Activated CD8-positive, alpha-beta T cell treated with anti-CD3 and anti-CD28 coated beads, Interleukin-2, amount 10 ng/mL, durations not matched to agents 7 days and 5 days (primary cell): ENCODE measurements at regions not wholly inside any gene's neighbourhood (a gene's known extent, or its start where the extent isn't known, plus 50 kb on each side); places are given as distances from the start of the nearest gene placed in this dataset.

Experiments used
- ATAC-seq: fragments of 150-1000 bp; cut with Tn5 transposase; one replicate; pipeline ENCODE4 v1.10.0; 2021; ENCODE audit warnings: moderate library complexity
- CTCF ChIA-PET: fragments of 350-600 bp; sonication (Branson Sonifier 250); formaldehyde crosslinking; loops from one replicate; lab custom pipeline; 2021; ENCODE audit warnings: antibody characterized with exemption; lab: Charles Lee
- POLR2A ChIA-PET: fragments of 350-600 bp; sonication (Branson Sonifier 250); formaldehyde crosslinking; loops from one replicate; lab custom pipeline; 2021; ENCODE audit warnings: antibody characterized with exemption; lab: Charles Lee
- DNase-seq: peaks from one replicate; pipeline ENCODE4 v3.0.0-alpha.2; 2020
- H3K27ac Mint-ChIP-seq: one replicate; pipeline ENCODE4 v1.8.0; 2021; ENCODE audit warnings: mild to moderate bottlenecking, mixed read lengths
- H3K27me3 Mint-ChIP-seq: one replicate; pipeline ENCODE4 v1.8.0; 2021; ENCODE audit warnings: low read depth, mixed read lengths
- H3K36me3 Mint-ChIP-seq: one replicate; pipeline ENCODE4 v1.8.0; 2021; ENCODE audit warnings: low read depth, mixed read lengths
- H3K4me1 Mint-ChIP-seq: one replicate; pipeline ENCODE4 v1.8.0; 2021; ENCODE audit warnings: low read depth, mixed read lengths
- H3K4me3 Mint-ChIP-seq: one replicate; pipeline ENCODE4 v1.8.0; 2021; ENCODE audit warnings: mild to moderate bottlenecking, mixed read lengths
- H3K9me3 Mint-ChIP-seq: one replicate; pipeline ENCODE4 v1.8.0; 2022; ENCODE audit warnings: mixed read lengths; ENCODE audit not compliant: insufficient read depth

- Mint-ChIP-seq H3K27ac (no peak overlapping the region), H3K4me3 (no peak overlapping the region), H3K4me1 (no peaks in the 10 kb centered on the region), H3K27me3 (no peaks in the 10 kb centered on the region), H3K36me3 (no peaks in the 10 kb centered on the region), H3K9me3 (no peaks in the 10 kb centered on the region)
- ChIA-PET POLR2A (no interaction called here), CTCF (no interaction called here)
- ATAC-seq (no peak), DNase-seq (no peak)
Measured at GRCh38 chr13:78194904-78195639, 276.4 kb upstream of the EDNRB start.

- Mint-ChIP-seq H3K27ac (no peak overlapping the region), H3K36me3 (no peaks in the 10 kb centered on the region), H3K4me1 (no peaks in the 10 kb centered on the region), H3K27me3 (no peaks in the 10 kb centered on the region), H3K9me3 (no peaks in the 10 kb centered on the region), H3K4me3 (no peak overlapping the region)
- ChIA-PET POLR2A (no interaction called here), CTCF (no interaction called here)
- no peak for ATAC-seq
- no peak for DNase-seq
Measured at GRCh38 chr13:78193846-78194245, 275.2 kb upstream of the EDNRB start.

- CTCF ChIA-PET, result no interaction called here
- H3K36me3 Mint-ChIP-seq, result no peaks in the 10 kb centered on the region
- POLR2A ChIA-PET, result no interaction called here
- no peak overlapping the region for H3K27ac Mint-ChIP-seq
- ATAC-seq (no peak), DNase-seq (no peak)
- H3K4me1 Mint-ChIP-seq, result no peaks in the 10 kb centered on the region
- no peak overlapping the region for H3K4me3 Mint-ChIP-seq
- no peaks in the 10 kb centered on the region for H3K27me3 Mint-ChIP-seq
- H3K9me3 Mint-ChIP-seq, result no peaks in the 10 kb centered on the region
Measured at GRCh38 chr13:78192716-78193115, 274.1 kb upstream of the EDNRB start.

- no peak overlapping the region for H3K4me3 Mint-ChIP-seq
- no peaks in the 10 kb centered on the region for H3K27me3 Mint-ChIP-seq
- DNase-seq (no peak), ATAC-seq (no peak)
- CTCF ChIA-PET, result no interaction called here
- no peak overlapping the region for H3K27ac Mint-ChIP-seq
- no peaks in the 10 kb centered on the region for H3K36me3 Mint-ChIP-seq
- no peaks in the 10 kb centered on the region for H3K4me1 Mint-ChIP-seq
- no peaks in the 10 kb centered on the region for H3K9me3 Mint-ChIP-seq
- POLR2A ChIA-PET, result no interaction called here
Measured at GRCh38 chr13:78190296-78190695, 271.7 kb upstream of the EDNRB start.

GRCh38 chr13:78187781-78188180, 269.1 kb upstream of the EDNRB start:
- Mint-ChIP-seq H3K27me3 (no peaks in the 10 kb centered on the region), H3K4me3 (no peak overlapping the region), H3K36me3 (no peaks in the 10 kb centered on the region), H3K9me3 (no peaks in the 10 kb centered on the region), H3K27ac (no peak overlapping the region), H3K4me1 (no peaks in the 10 kb centered on the region)
- ATAC-seq (no peak), DNase-seq (no peak)
- POLR2A ChIA-PET, result no interaction called here
- CTCF ChIA-PET, result no interaction called here

- ATAC-seq (no peak), DNase-seq (no peak)
- no peaks in the 10 kb centered on the region for H3K4me1 Mint-ChIP-seq
- H3K36me3 Mint-ChIP-seq, result no peaks in the 10 kb centered on the region
- no peak overlapping the region for H3K27ac Mint-ChIP-seq
- ChIA-PET CTCF (no interaction called here), POLR2A (no interaction called here)
- H3K9me3 Mint-ChIP-seq, result no peaks in the 10 kb centered on the region
- H3K27me3 Mint-ChIP-seq, result peaks cover 2% of the 10 kb centered on the region
- no peak overlapping the region for H3K4me3 Mint-ChIP-seq
Measured at GRCh38 chr13:78185700-78186099, 267.1 kb upstream of the EDNRB start.

- H3K4me3 Mint-ChIP-seq, result no peak overlapping the region
- ChIA-PET CTCF (no interaction called here), POLR2A (no interaction called here)
- H3K27ac Mint-ChIP-seq, result no peak overlapping the region
- H3K27me3 Mint-ChIP-seq, result peaks cover 2% of the 10 kb centered on the region
- no peak for ATAC-seq
- H3K4me1 Mint-ChIP-seq, result no peaks in the 10 kb centered on the region
- DNase-seq, result no peak
- no peaks in the 10 kb centered on the region for H3K9me3 Mint-ChIP-seq
- no peaks in the 10 kb centered on the region for H3K36me3 Mint-ChIP-seq
Measured at GRCh38 chr13:78183732-78184131, 265.1 kb upstream of the EDNRB start.

GRCh38 chr13:78182813-78183212, 264.2 kb upstream of the EDNRB start:
- H3K4me3 Mint-ChIP-seq, result no peak overlapping the region
- CTCF ChIA-PET, result no interaction called here
- no peaks in the 10 kb centered on the region for H3K36me3 Mint-ChIP-seq
- ATAC-seq (no peak), DNase-seq (no peak)
- POLR2A ChIA-PET, result no interaction called here
- no peaks in the 10 kb centered on the region for H3K4me1 Mint-ChIP-seq
- no peaks in the 10 kb centered on the region for H3K9me3 Mint-ChIP-seq
- no peak overlapping the region for H3K27ac Mint-ChIP-seq
- peaks cover 2% of the 10 kb centered on the region for H3K27me3 Mint-ChIP-seq

GRCh38 chr13:78177306-78177705, 258.7 kb upstream of the EDNRB start:
- no peaks in the 10 kb centered on the region for H3K4me1 Mint-ChIP-seq
- CTCF ChIA-PET, result no interaction called here
- peaks cover 2% of the 10 kb centered on the region for H3K27me3 Mint-ChIP-seq
- H3K9me3 Mint-ChIP-seq, result no peaks in the 10 kb centered on the region
- H3K4me3 Mint-ChIP-seq, result no peak overlapping the region
- H3K36me3 Mint-ChIP-seq, result no peaks in the 10 kb centered on the region
- DNase-seq (no peak), ATAC-seq (no peak)
- no peak overlapping the region for H3K27ac Mint-ChIP-seq
- POLR2A ChIA-PET, result no interaction called here

GRCh38 chr13:78176880-78177279, 258.2 kb upstream of the EDNRB start:
- DNase-seq, result no peak
- no peak overlapping the region for H3K4me3 Mint-ChIP-seq
- CTCF ChIA-PET, result no interaction called here
- no peaks in the 10 kb centered on the region for H3K36me3 Mint-ChIP-seq
- H3K4me1 Mint-ChIP-seq, result no peaks in the 10 kb centered on the region
- POLR2A ChIA-PET, result no interaction called here
- no peaks in the 10 kb centered on the region for H3K9me3 Mint-ChIP-seq
- H3K27me3 Mint-ChIP-seq, result peaks cover 2% of the 10 kb centered on the region
- ATAC-seq, result no peak
- no peak overlapping the region for H3K27ac Mint-ChIP-seq

GRCh38 chr13:78169386-78169785, 250.8 kb upstream of the EDNRB start:
- Mint-ChIP-seq H3K4me1 (no peaks in the 10 kb centered on the region), H3K27me3 (no peaks in the 10 kb centered on the region), H3K36me3 (no peaks in the 10 kb centered on the region), H3K9me3 (peaks cover 4% of the 10 kb centered on the region), H3K4me3 (no peak overlapping the region), H3K27ac (no peak overlapping the region)
- POLR2A ChIA-PET, result no interaction called here
- CTCF ChIA-PET, result no interaction called here
- no peak for ATAC-seq
- DNase-seq, result no peak

GRCh38 chr13:78168981-78169380, 250.3 kb upstream of the EDNRB start:
- CTCF ChIA-PET, result no interaction called here
- ATAC-seq, result no peak
- no peak overlapping the region for H3K4me3 Mint-ChIP-seq

GRCh38 chr13:78161266-78161665, 242.6 kb upstream of the EDNRB start:
- DNase-seq (no peak), ATAC-seq (no peak)
- POLR2A ChIA-PET, result no interaction called here
- Mint-ChIP-seq H3K27ac (no peak overlapping the region), H3K27me3 (no peaks in the 10 kb centered on the region), H3K9me3 (no peaks in the 10 kb centered on the region), H3K4me1 (no peaks in the 10 kb centered on the region), H3K36me3 (no peaks in the 10 kb centered on the region), H3K4me3 (no peak overlapping the region)
- CTCF ChIA-PET, result no interaction called here

More at GRCh38 chr13:78168981-78169380, 250.3 kb upstream of the EDNRB start:
- no peaks in the 10 kb centered on the region for H3K36me3 Mint-ChIP-seq
- no peak overlapping the region for H3K27ac Mint-ChIP-seq
- peaks cover 4% of the 10 kb centered on the region for H3K9me3 Mint-ChIP-seq
- POLR2A ChIA-PET, result no interaction called here
- H3K4me1 Mint-ChIP-seq, result no peaks in the 10 kb centered on the region
- no peaks in the 10 kb centered on the region for H3K27me3 Mint-ChIP-seq
- no peak for DNase-seq
